ENCODE measurements at regions not wholly inside any gene's neighbourhood (a gene's known extent, or its start where the extent isn't known, plus 50 kb on each side); places are given as distances from the start of the nearest gene placed in this dataset.

DNA sequence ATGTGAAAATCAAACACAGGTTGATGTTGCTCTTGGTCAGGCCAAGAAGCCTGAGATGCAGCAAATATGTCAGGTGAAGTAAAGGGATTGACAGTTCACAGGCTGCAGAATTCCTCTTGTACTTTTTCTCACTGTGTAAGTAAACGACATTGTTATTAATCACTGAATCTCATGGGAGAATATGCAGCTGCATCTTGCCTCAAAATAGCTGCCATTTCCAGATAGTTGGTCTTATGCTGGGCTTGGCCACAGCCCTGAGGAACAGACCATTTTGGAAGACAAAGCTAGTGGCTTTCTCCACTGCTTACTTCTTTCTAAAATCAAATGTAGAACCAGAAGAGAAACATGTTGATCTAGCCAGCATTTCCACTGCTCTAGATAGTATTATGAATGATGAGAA, 403.4 kb upstream of the NR3C2 start:
- Histone ChIP-seq H3K9ac (no peak overlapping the region), H3K36me3 (replicated peaks in 1 of 2; ENCODE audit: control insufficient read depth in 1 of 2, insufficient read depth in 2 of 2, low read length in 1 of 2) (no peaks in the 10 kb centered on the region), H3K79me2 (ENCODE audit: insufficient read depth) (no peaks in the 10 kb centered on the region), H2AFZ (ENCODE audit: low read depth) (no peak overlapping the region), H3K4me3 (ENCODE audit: low read depth in 2 of 2, low read length in 1 of 2) (no peak overlapping the region), H3K9me3 (no peaks in the 10 kb centered on the region), H3K9me2 (no peaks in the 10 kb centered on the region), H3K27ac (ENCODE audit: low read depth in 2 of 2, low read length in 1 of 2) (no peak overlapping the region), H3F3A (replicated peaks; ENCODE audit: insufficient read depth) (no peaks in the 10 kb centered on the region), H4K20me1 (ENCODE audit: insufficient read depth) (no peaks in the 10 kb centered on the region), H3K27me3 (ENCODE audit: insufficient read depth) (peaks cover 23% of the 10 kb centered on the region; the same call in 1 of the 2 replicates), H3K4me2 (no peak overlapping the region), H3K4me1 (ENCODE audit: control insufficient read depth in 1 of 2, insufficient read depth in 2 of 2, low read depth in 1 of 2, low read length in 1 of 2) (no peaks in the 10 kb centered on the region)
- no peak for TF ChIP-seq TEAD4 (IDR thresholded peaks at IDR 0.05; ENCODE audit: borderline replicate concordance, insufficient read depth)
- no peak for TF ChIP-seq JUND (IDR thresholded peaks at IDR 0.05)
- TF ChIP-seq MXI1 (IDR thresholded peaks at IDR 0.05; ENCODE audit: low read depth, low read length) = no peak
- no peak for TF ChIP-seq FOSL2 (IDR thresholded peaks at IDR 0.05; ENCODE audit: borderline replicate concordance, low read depth)
- TF ChIP-seq, protein P1, sequence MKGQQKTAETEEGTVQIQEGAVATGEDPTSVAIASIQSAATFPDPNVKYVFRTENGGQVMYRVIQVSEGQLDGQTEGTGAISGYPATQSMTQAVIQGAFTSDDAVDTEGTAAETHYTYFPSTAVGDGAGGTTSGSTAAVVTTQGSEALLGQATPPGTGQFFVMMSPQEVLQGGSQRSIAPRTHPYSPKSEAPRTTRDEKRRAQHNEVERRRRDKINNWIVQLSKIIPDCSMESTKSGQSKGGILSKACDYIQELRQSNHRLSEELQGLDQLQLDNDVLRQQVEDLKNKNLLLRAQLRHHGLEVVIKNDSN (IDR thresholded peaks at IDR 0.05; ENCODE audit: borderline replicate concordance, low read depth) = no peak
- TF ChIP-seq, protein P2, sequence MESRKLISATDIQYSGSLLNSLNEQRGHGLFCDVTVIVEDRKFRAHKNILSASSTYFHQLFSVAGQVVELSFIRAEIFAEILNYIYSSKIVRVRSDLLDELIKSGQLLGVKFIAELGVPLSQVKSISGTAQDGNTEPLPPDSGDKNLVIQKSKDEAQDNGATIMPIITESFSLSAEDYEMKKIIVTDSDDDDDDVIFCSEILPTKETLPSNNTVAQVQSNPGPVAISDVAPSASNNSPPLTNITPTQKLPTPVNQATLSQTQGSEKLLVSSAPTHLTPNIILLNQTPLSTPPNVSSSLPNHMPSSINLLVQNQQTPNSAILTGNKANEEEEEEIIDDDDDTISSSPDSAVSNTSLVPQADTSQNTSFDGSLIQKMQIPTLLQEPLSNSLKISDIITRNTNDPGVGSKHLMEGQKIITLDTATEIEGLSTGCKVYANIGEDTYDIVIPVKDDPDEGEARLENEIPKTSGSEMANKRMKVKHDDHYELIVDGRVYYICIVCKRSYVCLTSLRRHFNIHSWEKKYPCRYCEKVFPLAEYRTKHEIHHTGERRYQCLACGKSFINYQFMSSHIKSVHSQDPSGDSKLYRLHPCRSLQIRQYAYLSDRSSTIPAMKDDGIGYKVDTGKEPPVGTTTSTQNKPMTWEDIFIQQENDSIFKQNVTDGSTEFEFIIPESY (IDR thresholded peaks at IDR 0.05; ENCODE audit: borderline replicate concordance, low read depth) = no peak
- TF ChIP-seq, protein P3, sequence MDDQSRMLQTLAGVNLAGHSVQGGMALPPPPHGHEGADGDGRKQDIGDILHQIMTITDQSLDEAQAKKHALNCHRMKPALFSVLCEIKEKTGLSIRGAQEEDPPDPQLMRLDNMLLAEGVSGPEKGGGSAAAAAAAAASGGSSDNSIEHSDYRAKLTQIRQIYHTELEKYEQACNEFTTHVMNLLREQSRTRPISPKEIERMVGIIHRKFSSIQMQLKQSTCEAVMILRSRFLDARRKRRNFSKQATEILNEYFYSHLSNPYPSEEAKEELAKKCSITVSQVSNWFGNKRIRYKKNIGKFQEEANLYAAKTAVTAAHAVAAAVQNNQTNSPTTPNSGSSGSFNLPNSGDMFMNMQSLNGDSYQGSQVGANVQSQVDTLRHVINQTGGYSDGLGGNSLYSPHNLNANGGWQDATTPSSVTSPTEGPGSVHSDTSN (IDR thresholded peaks at IDR 0.05) = no peak
- TF ChIP-seq, protein P4, sequence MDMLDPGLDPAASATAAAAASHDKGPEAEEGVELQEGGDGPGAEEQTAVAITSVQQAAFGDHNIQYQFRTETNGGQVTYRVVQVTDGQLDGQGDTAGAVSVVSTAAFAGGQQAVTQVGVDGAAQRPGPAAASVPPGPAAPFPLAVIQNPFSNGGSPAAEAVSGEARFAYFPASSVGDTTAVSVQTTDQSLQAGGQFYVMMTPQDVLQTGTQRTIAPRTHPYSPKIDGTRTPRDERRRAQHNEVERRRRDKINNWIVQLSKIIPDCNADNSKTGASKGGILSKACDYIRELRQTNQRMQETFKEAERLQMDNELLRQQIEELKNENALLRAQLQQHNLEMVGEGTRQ (IDR thresholded peaks at IDR 0.05; ENCODE audit: borderline replicate concordance, low read depth, low read length) = no peak
- no peak for TF ChIP-seq RXRA (IDR thresholded peaks at IDR 0.05; ENCODE audit: borderline replicate concordance, low read depth)
- TF ChIP-seq GABPA (IDR thresholded peaks at IDR 0.05; ENCODE audit: low read depth) = no peak
- TF ChIP-seq ELF1 (IDR thresholded peaks at IDR 0.05) = no peak
- no peak for TF ChIP-seq RFX5 (IDR thresholded peaks at IDR 0.05; ENCODE audit: low read length)
- no peak for TF ChIP-seq FOXM1 (IDR thresholded peaks at IDR 0.05; ENCODE audit: low read depth)
- no peak for TF ChIP-seq GATA2 (CRISPR knock-in tag; IDR thresholded peaks at IDR 0.05)
- TF ChIP-seq, protein P5, sequence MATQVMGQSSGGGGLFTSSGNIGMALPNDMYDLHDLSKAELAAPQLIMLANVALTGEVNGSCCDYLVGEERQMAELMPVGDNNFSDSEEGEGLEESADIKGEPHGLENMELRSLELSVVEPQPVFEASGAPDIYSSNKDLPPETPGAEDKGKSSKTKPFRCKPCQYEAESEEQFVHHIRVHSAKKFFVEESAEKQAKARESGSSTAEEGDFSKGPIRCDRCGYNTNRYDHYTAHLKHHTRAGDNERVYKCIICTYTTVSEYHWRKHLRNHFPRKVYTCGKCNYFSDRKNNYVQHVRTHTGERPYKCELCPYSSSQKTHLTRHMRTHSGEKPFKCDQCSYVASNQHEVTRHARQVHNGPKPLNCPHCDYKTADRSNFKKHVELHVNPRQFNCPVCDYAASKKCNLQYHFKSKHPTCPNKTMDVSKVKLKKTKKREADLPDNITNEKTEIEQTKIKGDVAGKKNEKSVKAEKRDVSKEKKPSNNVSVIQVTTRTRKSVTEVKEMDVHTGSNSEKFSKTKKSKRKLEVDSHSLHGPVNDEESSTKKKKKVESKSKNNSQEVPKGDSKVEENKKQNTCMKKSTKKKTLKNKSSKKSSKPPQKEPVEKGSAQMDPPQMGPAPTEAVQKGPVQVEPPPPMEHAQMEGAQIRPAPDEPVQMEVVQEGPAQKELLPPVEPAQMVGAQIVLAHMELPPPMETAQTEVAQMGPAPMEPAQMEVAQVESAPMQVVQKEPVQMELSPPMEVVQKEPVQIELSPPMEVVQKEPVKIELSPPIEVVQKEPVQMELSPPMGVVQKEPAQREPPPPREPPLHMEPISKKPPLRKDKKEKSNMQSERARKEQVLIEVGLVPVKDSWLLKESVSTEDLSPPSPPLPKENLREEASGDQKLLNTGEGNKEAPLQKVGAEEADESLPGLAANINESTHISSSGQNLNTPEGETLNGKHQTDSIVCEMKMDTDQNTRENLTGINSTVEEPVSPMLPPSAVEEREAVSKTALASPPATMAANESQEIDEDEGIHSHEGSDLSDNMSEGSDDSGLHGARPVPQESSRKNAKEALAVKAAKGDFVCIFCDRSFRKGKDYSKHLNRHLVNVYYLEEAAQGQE (IDR thresholded peaks at IDR 0.05; ENCODE audit: low read depth, low read length) = no peak
- no peak for TF ChIP-seq NRF1 (IDR thresholded peaks at IDR 0.05; ENCODE audit: low read depth, low read length)
- TF ChIP-seq SMC3 (IDR thresholded peaks at IDR 0.05; ENCODE audit: low read depth, low read length) = no peak
- no peak for TF ChIP-seq RAD21 (IDR thresholded peaks at IDR 0.05; ENCODE audit: low read length)
- TF ChIP-seq, protein P6, sequence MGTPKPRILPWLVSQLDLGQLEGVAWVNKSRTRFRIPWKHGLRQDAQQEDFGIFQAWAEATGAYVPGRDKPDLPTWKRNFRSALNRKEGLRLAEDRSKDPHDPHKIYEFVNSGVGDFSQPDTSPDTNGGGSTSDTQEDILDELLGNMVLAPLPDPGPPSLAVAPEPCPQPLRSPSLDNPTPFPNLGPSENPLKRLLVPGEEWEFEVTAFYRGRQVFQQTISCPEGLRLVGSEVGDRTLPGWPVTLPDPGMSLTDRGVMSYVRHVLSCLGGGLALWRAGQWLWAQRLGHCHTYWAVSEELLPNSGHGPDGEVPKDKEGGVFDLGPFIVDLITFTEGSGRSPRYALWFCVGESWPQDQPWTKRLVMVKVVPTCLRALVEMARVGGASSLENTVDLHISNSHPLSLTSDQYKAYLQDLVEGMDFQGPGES (IDR thresholded peaks at IDR 0.05; ENCODE audit: low read depth, low read length) = no peak
- no peak for TF ChIP-seq FOXJ3 (CRISPR knock-in tag; IDR thresholded peaks at IDR 0.05)
- CTCF ChIA-PET = no interaction called here
- no peak for DNase-seq
- WGBS (ENCODE audit: low lambda C conversion rate) = 0% methylated on average over 1 of the region's 1 CpG
- POLR2A ChIA-PET = no interaction called here

All from SK-N-SH (cell line).